ENCODE measurements at regions not wholly inside any gene's neighbourhood (a gene's known extent, or its start where the extent isn't known, plus 50 kb on each side); places are given as distances from the start of the nearest gene placed in this dataset.

DNA sequence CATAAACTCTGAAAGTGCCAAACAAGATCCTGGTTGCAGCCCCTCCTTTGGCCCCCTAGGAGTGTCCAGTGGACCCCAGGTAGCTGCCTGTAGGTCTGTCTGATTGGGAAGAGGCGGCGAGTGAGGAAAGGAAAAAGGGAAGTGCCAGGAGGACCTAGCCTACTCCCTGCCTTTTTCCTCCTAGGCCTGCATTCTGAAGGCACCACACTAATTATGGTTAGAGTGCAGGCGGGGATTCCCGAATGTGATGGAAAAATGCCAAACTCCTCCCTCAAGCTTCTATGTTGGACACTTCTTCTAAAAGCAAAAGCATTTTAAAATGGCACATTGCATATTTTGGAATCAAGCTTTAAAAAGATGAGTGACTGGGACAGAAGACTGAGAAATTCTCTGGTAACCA is 83.2 kb upstream of the SMIM15 start:
- peaks cover 4% of the 10 kb centered on the region; the same call in 1 of the 2 replicates for H3K4me1 ChIP-seq (ENCODE audit: control insufficient read depth, insufficient read depth, low read length)
- no peaks in the 10 kb centered on the region for H3K9me3 ChIP-seq (ENCODE audit: control insufficient read depth, insufficient read depth, low read length)
- H3K4me3 ChIP-seq (ENCODE audit: low read depth, low read length), result no peak overlapping the region
- H3K27me3 ChIP-seq (ENCODE audit: control insufficient read depth, insufficient read depth, low read length), result no peaks in the 10 kb centered on the region
- H3K9ac ChIP-seq (ENCODE audit: low read depth, low read length), result no peak overlapping the region
- H3K27ac ChIP-seq (ENCODE audit: low read depth, low read length), result no peak overlapping the region
- H3K36me3 ChIP-seq (ENCODE audit: control insufficient read depth, insufficient read depth, low read length), result no peaks in the 10 kb centered on the region

DNA sequence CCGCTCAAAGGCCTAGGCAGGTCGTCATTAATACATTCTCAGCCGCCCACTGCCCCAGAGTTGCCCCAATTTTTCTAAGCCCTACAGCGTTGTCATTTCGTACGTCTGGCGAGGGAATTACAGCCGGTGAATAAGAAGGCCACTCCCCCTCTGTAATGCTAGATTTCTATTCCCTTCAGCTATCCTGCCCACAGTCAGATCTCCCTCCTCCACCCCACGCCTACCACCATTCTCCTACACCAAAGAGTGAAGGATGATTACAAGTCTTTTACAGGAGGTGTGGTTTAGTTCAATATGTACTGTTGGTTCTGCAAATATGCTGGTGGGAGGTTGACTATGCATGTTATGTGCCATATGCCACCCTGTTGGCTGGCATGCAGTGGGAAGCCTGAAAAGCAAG is 83.7 kb upstream of the SMIM15 start:
- no peak overlapping the region for H3K9ac ChIP-seq (ENCODE audit: low read depth, low read length)
- H3K27me3 ChIP-seq (ENCODE audit: control insufficient read depth, insufficient read depth, low read length), result no peaks in the 10 kb centered on the region
- peaks cover 4% of the 10 kb centered on the region; the same call in 1 of the 2 replicates for H3K4me1 ChIP-seq (ENCODE audit: control insufficient read depth, insufficient read depth, low read length)
- no peaks in the 10 kb centered on the region for H3K36me3 ChIP-seq (ENCODE audit: control insufficient read depth, insufficient read depth, low read length)
- H3K9me3 ChIP-seq (ENCODE audit: control insufficient read depth, insufficient read depth, low read length), result no peaks in the 10 kb centered on the region
- no peak overlapping the region for H3K27ac ChIP-seq (ENCODE audit: low read depth, low read length)
- no peak overlapping the region for H3K4me3 ChIP-seq (ENCODE audit: low read depth, low read length)

DNA sequence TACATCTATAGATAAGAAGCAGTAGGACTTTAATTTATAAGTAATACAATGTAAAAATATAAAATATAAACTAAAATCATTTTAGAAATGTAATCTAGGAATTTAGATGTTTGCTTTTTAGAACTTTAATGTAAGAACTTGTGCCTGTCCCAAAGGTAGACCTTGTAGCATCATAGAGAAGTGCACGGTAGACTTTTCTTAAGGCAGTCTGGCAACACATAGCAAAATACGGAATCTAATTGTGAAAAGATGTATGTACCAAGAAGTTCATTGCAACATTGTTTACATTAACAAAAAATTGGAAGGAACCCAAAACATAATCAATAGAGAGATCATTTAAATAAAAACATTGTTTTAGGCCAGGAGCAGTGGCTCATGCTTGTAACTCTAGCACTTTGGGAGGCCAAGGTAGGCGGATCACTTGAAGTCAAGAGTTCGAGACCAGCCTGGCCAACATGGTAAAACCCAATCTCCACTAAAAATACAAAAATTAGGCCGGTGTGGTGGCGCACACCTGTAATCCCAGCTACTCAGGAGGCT is 84.6 kb upstream of the SMIM15 start:
- H3K9me3 ChIP-seq (ENCODE audit: control insufficient read depth, insufficient read depth, low read length), result no peaks in the 10 kb centered on the region
- H3K9ac ChIP-seq (ENCODE audit: low read depth, low read length), result no peak overlapping the region
- H3K4me1 ChIP-seq (ENCODE audit: control insufficient read depth, insufficient read depth, low read length), result peaks cover 4% of the 10 kb centered on the region; the same call in 1 of the 2 replicates
- H3K27ac ChIP-seq (ENCODE audit: low read depth, low read length), result no peak overlapping the region
- no peaks in the 10 kb centered on the region for H3K36me3 ChIP-seq (ENCODE audit: control insufficient read depth, insufficient read depth, low read length)
- no peak overlapping the region for H3K4me3 ChIP-seq (ENCODE audit: low read depth, low read length)
- H3K27me3 ChIP-seq (ENCODE audit: control insufficient read depth, insufficient read depth, low read length), result no peaks in the 10 kb centered on the region

DNA sequence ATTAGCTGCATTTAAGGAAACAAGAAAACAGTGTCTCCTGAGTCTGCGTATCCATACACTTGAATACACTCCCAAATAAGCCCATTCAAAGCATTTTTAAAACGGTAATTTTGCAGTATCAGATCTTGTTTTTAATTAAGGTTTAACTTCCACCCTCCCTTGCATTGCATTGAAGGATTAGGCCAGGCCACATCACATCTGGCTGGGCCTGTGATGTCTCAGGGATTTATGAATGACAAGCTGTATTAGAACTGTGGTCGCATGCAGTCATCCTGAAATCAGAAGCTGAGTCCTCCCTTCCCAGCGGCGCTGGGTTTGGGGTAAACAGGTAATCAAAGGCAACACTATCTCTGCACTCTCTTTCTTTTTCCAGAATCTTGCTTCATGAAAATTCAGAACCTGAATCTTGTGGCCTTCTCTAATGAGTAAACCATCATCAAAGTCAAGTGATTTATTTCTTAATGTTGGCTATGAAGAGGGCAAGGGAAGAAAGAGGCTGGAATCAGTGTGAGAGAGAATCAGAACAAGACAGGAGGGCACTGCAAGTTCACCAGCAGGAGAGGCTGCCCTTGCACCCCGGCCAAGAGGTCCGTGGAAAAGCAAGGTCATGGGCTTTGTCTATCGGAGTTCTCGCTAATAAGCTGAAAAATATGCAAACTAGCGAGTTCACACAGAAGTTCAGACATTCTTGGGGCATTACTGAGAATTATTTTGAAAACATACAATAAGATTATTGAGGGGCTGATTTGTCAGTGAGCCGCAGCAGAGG is 80.0 kb upstream of the ZSWIM6 start:
- no peak overlapping the region for H3K9ac ChIP-seq (ENCODE audit: low read depth, low read length)
- H3K4me1 ChIP-seq (ENCODE audit: control insufficient read depth, insufficient read depth, low read length), result no peaks in the 10 kb centered on the region
- H3K4me3 ChIP-seq (ENCODE audit: low read depth, low read length), result no peak overlapping the region
- H3K36me3 ChIP-seq (ENCODE audit: control insufficient read depth, insufficient read depth, low read length), result no peaks in the 10 kb centered on the region
- H3K27ac ChIP-seq (ENCODE audit: low read depth, low read length), result no peak overlapping the region
- H3K9me3 ChIP-seq (ENCODE audit: control insufficient read depth, insufficient read depth, low read length), result no peaks in the 10 kb centered on the region
- H3K27me3 ChIP-seq (ENCODE audit: control insufficient read depth, insufficient read depth, low read length), result no peaks in the 10 kb centered on the region

DNA sequence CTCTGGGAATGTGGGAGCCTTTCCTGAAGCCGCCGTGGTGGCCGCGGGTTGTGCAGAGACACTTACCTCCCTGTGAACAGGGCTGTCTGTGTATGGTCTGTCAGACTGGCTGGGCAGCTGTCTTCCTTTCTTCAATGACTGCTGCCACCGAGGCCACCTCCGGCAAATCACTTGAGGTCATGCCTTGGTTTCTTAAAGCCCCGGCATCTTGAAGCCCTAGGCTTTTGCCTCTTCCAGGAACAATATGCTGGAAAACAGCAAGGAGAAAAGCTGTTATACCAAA is 79.5 kb upstream of the ZSWIM6 start:
- no peaks in the 10 kb centered on the region for H3K9me3 ChIP-seq (ENCODE audit: control insufficient read depth, insufficient read depth, low read length)
- no peaks in the 10 kb centered on the region for H3K36me3 ChIP-seq (ENCODE audit: control insufficient read depth, insufficient read depth, low read length)
- no peaks in the 10 kb centered on the region for H3K27me3 ChIP-seq (ENCODE audit: control insufficient read depth, insufficient read depth, low read length)
- no peak overlapping the region for H3K9ac ChIP-seq (ENCODE audit: low read depth, low read length)
- no peak overlapping the region for H3K4me3 ChIP-seq (ENCODE audit: low read depth, low read length)
- H3K27ac ChIP-seq (ENCODE audit: low read depth, low read length), result no peak overlapping the region
- no peaks in the 10 kb centered on the region for H3K4me1 ChIP-seq (ENCODE audit: control insufficient read depth, insufficient read depth, low read length)

DNA sequence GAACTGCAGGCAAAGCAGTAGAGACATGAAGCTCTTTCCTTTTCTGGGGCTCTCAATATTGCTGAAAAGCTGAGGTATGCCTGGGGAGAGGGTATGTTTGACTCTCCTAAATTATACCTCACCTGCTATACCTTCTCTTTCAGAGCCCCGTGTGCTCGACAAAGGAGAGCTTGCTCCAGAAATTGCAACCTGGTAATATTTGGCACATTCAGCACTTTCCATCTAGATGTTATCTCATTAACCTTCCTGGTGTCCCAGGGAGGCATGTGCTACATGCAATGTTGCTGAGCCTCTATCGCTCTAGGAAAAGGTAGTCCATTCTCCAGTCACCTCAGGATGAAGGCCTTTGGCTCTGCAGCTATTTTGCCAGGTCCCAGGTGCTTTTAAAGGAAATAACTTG is 78.5 kb upstream of the ZSWIM6 start:
- no peaks in the 10 kb centered on the region for H3K27me3 ChIP-seq (ENCODE audit: control insufficient read depth, insufficient read depth, low read length)
- no peak overlapping the region for H3K27ac ChIP-seq (ENCODE audit: low read depth, low read length)
- H3K9ac ChIP-seq (ENCODE audit: low read depth, low read length), result no peak overlapping the region
- no peaks in the 10 kb centered on the region for H3K4me1 ChIP-seq (ENCODE audit: control insufficient read depth, insufficient read depth, low read length)
- no peaks in the 10 kb centered on the region for H3K36me3 ChIP-seq (ENCODE audit: control insufficient read depth, insufficient read depth, low read length)
- H3K9me3 ChIP-seq (ENCODE audit: control insufficient read depth, insufficient read depth, low read length), result no peaks in the 10 kb centered on the region
- no peak overlapping the region for H3K4me3 ChIP-seq (ENCODE audit: low read depth, low read length)

DNA sequence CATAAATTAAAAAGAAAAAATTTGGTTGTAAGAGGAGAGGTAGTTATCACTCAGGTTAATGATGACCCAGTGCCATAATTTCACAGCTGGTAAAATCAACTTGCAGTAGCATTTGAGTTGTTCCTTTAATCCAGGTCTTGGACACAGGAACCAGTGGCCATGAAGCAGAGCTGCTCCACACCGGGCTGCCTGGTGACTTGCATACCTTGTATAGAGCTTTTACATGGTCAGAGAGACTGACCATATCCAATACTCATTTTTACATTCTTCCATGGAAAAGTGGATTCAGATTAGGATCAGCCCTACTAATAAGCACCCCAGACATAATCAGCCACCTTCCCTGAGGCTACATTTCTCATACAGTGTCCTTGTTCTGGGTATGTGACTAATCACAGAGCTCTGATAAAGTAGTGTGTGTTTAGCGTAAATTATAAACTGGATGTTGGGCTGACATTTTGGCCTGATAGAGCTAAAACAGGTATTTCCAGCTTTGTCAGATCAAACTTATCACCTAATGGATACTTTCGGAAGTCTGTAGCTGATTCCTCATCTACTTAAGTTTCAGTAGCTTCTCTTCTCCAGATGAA is 77.0 kb upstream of the ZSWIM6 start:
- no peaks in the 10 kb centered on the region for H3K36me3 ChIP-seq (ENCODE audit: control insufficient read depth, insufficient read depth, low read length)
- no peak overlapping the region for H3K9ac ChIP-seq (ENCODE audit: low read depth, low read length)
- H3K4me1 ChIP-seq (ENCODE audit: control insufficient read depth, insufficient read depth, low read length), result no peaks in the 10 kb centered on the region
- H3K4me3 ChIP-seq (ENCODE audit: low read depth, low read length), result no peak overlapping the region
- H3K27me3 ChIP-seq (ENCODE audit: control insufficient read depth, insufficient read depth, low read length), result no peaks in the 10 kb centered on the region
- no peak overlapping the region for H3K27ac ChIP-seq (ENCODE audit: low read depth, low read length)
- no peaks in the 10 kb centered on the region for H3K9me3 ChIP-seq (ENCODE audit: control insufficient read depth, insufficient read depth, low read length)

DNA sequence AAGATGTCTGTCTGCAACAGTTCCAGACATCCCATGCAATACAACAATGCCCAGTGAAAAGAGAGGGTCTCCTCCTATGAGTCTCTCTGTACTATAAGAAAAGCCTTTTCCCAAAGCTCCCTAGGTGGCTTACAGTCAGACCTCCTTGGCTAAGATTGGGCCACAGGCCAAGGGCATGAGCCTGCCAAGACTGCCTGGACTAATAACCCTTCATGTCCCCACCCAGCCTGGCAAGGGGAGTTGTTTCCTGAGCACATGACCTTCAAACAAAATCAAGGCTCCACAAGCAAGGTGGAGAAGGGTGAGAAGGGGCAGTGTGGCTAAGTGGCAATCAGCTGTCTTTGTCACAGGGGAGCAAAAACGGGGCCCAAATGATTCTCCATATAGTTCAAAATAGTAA is 75.6 kb upstream of the ZSWIM6 start:
- Histone ChIP-seq H3K27me3 (ENCODE audit: control insufficient read depth, insufficient read depth, low read length) (no peaks in the 10 kb centered on the region), H3K27ac (ENCODE audit: low read depth, low read length) (no peak overlapping the region), H3K9ac (ENCODE audit: low read depth, low read length) (no peak overlapping the region), H3K4me1 (ENCODE audit: control insufficient read depth, insufficient read depth, low read length) (no peaks in the 10 kb centered on the region), H3K4me3 (ENCODE audit: low read depth, low read length) (no peak overlapping the region), H3K36me3 (ENCODE audit: control insufficient read depth, insufficient read depth, low read length) (no peaks in the 10 kb centered on the region), H3K9me3 (ENCODE audit: control insufficient read depth, insufficient read depth, low read length) (no peaks in the 10 kb centered on the region)

DNA sequence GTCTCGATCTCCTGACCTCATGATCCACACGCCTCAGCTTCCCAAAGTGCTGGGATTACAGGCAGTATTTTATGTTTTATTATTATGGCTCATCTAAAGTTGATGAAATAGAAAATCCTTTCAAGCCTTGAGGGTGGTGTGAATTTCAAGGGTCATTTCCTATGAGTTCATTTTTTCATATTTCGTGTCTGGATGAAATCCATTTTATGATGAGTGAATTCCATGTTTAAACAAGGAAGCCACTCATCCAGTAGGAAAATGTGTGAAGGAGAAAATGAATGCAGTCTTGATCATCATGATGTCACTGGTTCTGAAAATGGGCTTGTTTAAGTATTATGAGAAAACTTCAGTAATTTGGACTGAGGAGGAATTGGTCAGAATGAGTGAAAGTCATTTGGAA is 74.6 kb upstream of the ZSWIM6 start:
- Histone ChIP-seq H3K27me3 (ENCODE audit: control insufficient read depth, insufficient read depth, low read length) (no peaks in the 10 kb centered on the region), H3K36me3 (ENCODE audit: control insufficient read depth, insufficient read depth, low read length) (no peaks in the 10 kb centered on the region), H3K4me1 (ENCODE audit: control insufficient read depth, insufficient read depth, low read length) (no peaks in the 10 kb centered on the region), H3K4me3 (ENCODE audit: low read depth, low read length) (no peak overlapping the region), H3K9me3 (ENCODE audit: control insufficient read depth, insufficient read depth, low read length) (no peaks in the 10 kb centered on the region), H3K27ac (ENCODE audit: low read depth, low read length) (no peak overlapping the region), H3K9ac (ENCODE audit: low read depth, low read length) (no peak overlapping the region)

DNA sequence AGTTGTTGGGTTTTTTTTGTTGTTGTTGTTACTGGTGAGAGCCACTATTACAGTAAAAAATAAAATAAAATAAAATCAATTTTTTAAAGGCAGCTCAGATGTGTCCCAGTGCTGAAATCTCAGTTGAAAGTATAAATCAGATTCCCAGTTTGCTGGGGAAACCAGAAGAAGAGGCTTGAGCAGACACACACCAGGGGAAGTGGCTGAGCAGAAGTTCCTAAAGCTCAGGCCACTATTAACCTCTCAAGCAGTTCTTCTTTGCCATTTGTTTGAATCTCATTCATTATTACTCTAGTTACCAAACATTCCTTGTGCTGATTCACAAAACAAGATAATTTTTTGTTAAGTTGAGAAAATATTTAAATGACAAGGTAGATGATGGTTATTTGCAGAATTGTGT is 70.9 kb upstream of the ZSWIM6 start:
- no peaks in the 10 kb centered on the region for H3K9me3 ChIP-seq (ENCODE audit: control insufficient read depth, insufficient read depth, low read length)
- H3K36me3 ChIP-seq (ENCODE audit: control insufficient read depth, insufficient read depth, low read length), result no peaks in the 10 kb centered on the region
- no peaks in the 10 kb centered on the region for H3K27me3 ChIP-seq (ENCODE audit: control insufficient read depth, insufficient read depth, low read length)
- H3K4me3 ChIP-seq (ENCODE audit: low read depth, low read length), result no peak overlapping the region
- no peak overlapping the region for H3K27ac ChIP-seq (ENCODE audit: low read depth, low read length)
- 0 out of 2 replicates have a peak, but pooled peaks cover 7% of the 10 kb centered on the region for H3K4me1 ChIP-seq (ENCODE audit: control insufficient read depth, insufficient read depth, low read length)
- H3K9ac ChIP-seq (ENCODE audit: low read depth, low read length), result no peak overlapping the region

DNA sequence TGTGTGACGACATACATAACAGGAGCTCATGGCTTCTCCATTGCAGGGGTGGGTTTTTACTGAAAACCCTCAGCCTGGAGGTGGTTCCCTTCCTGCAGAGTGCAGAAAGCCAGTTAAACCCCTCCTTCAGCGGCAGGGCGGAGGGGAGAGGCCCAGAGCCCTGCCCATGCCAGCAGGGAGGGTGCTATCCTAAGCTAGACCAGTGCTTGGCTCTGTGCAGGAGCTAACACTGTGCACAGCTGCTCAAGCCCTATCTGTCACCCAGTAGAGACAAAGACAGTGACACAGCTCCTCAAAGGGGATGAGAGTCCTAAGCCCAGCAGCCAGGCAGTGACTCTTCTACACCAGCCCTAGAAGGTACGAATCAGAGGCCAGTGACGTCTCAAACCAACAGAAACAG is 70.0 kb upstream of the ZSWIM6 start:
- Histone ChIP-seq H3K4me3 (ENCODE audit: low read depth, low read length) (no peak overlapping the region), H3K9me3 (ENCODE audit: control insufficient read depth, insufficient read depth, low read length) (no peaks in the 10 kb centered on the region), H3K36me3 (ENCODE audit: control insufficient read depth, insufficient read depth, low read length) (no peaks in the 10 kb centered on the region)

More for the DNA sequence above, 70.0 kb upstream of the ZSWIM6 start:
- H3K9ac ChIP-seq (ENCODE audit: low read depth, low read length), result no peak overlapping the region
- 0 out of 2 replicates have a peak, but pooled peaks cover 7% of the 10 kb centered on the region for H3K4me1 ChIP-seq (ENCODE audit: control insufficient read depth, insufficient read depth, low read length)
- H3K27me3 ChIP-seq (ENCODE audit: control insufficient read depth, insufficient read depth, low read length), result no peaks in the 10 kb centered on the region
- H3K27ac ChIP-seq (ENCODE audit: low read depth, low read length), result no peak overlapping the region
